ENCODE measurements at regions not wholly inside any gene's neighbourhood (a gene's known extent, or its start where the extent isn't known, plus 50 kb on each side); places are given as distances from the start of the nearest gene placed in this dataset.

- Mint-ChIP-seq H3K36me3 (ENCODE audit: low read depth) (no peaks in the 10 kb centered on the region), H3K4me3 (no peak overlapping the region), H3K27me3 (ENCODE audit: insufficient read depth) (peaks cover 7% of the 10 kb centered on the region), H3K4me1 (ENCODE audit: low read depth) (no peaks in the 10 kb centered on the region), H3K9me3 (no peaks in the 10 kb centered on the region), H3K27ac (no peak overlapping the region)
- no peak for DNase-seq (ENCODE audit: low spot score)
- intact Hi-C loops (cut with micrococcal nuclease): no loop called here
Measured at GRCh38 chr7:25841575-25841974, 310.4 kb upstream of the NFE2L3 start.

GRCh38 chr7:25842201-25842733 is 309.7 kb upstream of the NFE2L3 start:
- H3K27ac Mint-ChIP-seq: no peak overlapping the region
- no peaks in the 10 kb centered on the region for H3K9me3 Mint-ChIP-seq
- DNase-seq (ENCODE audit: low spot score): no peak
- no peaks in the 10 kb centered on the region for H3K4me1 Mint-ChIP-seq (ENCODE audit: low read depth)
- intact Hi-C loops (cut with micrococcal nuclease): no loop called here
- H3K4me3 Mint-ChIP-seq: no peak overlapping the region
- peaks cover 6% of the 10 kb centered on the region for H3K27me3 Mint-ChIP-seq (ENCODE audit: insufficient read depth)
- H3K36me3 Mint-ChIP-seq (ENCODE audit: low read depth): no peaks in the 10 kb centered on the region

GRCh38 chr7:25843467-25843866 is 308.5 kb upstream of the NFE2L3 start:
- H3K27me3 Mint-ChIP-seq (ENCODE audit: insufficient read depth): peaks cover 3% of the 10 kb centered on the region
- H3K9me3 Mint-ChIP-seq: no peaks in the 10 kb centered on the region
- no peaks in the 10 kb centered on the region for H3K4me1 Mint-ChIP-seq (ENCODE audit: low read depth)
- DNase-seq (ENCODE audit: low spot score): no peak
- no peaks in the 10 kb centered on the region for H3K36me3 Mint-ChIP-seq (ENCODE audit: low read depth)
- no peak overlapping the region for H3K27ac Mint-ChIP-seq
- no peak overlapping the region for H3K4me3 Mint-ChIP-seq
- intact Hi-C loops (cut with micrococcal nuclease): no loop called here

GRCh38 chr7:25844102-25844870 is 307.7 kb upstream of the NFE2L3 start:
- H3K4me3 Mint-ChIP-seq: no peak overlapping the region
- H3K27ac Mint-ChIP-seq: no peak overlapping the region
- H3K4me1 Mint-ChIP-seq (ENCODE audit: low read depth): no peaks in the 10 kb centered on the region
- peaks cover 5% of the 10 kb centered on the region for H3K27me3 Mint-ChIP-seq (ENCODE audit: insufficient read depth)
- no peaks in the 10 kb centered on the region for H3K9me3 Mint-ChIP-seq
- intact Hi-C loops (cut with micrococcal nuclease): no loop called here
- no peak for DNase-seq (ENCODE audit: low spot score)
- H3K36me3 Mint-ChIP-seq (ENCODE audit: low read depth): no peaks in the 10 kb centered on the region

GRCh38 chr7:25845464-25845863 is 306.5 kb upstream of the NFE2L3 start:
- Mint-ChIP-seq H3K36me3 (ENCODE audit: low read depth) (no peaks in the 10 kb centered on the region), H3K4me1 (ENCODE audit: low read depth) (no peaks in the 10 kb centered on the region), H3K27me3 (ENCODE audit: insufficient read depth) (peaks cover 11% of the 10 kb centered on the region), H3K27ac (no peak overlapping the region), H3K4me3 (no peak overlapping the region), H3K9me3 (no peaks in the 10 kb centered on the region)
- intact Hi-C loops (cut with micrococcal nuclease): no loop called here
- no peak for DNase-seq (ENCODE audit: low spot score)

- Mint-ChIP-seq H3K36me3 (ENCODE audit: low read depth) (no peaks in the 10 kb centered on the region), H3K27ac (no peak overlapping the region), H3K4me1 (ENCODE audit: low read depth) (peaks cover 3% of the 10 kb centered on the region), H3K4me3 (no peak overlapping the region), H3K27me3 (ENCODE audit: insufficient read depth) (peaks cover 22% of the 10 kb centered on the region), H3K9me3 (no peaks in the 10 kb centered on the region)
- no peak for DNase-seq (ENCODE audit: low spot score)
- intact Hi-C loops (cut with micrococcal nuclease): no loop called here
Measured at GRCh38 chr7:25846722-25847121, 305.3 kb upstream of the NFE2L3 start.

GRCh38 chr7:25847336-25848070 is 304.5 kb upstream of the NFE2L3 start:
- peaks cover 6% of the 10 kb centered on the region for H3K4me1 Mint-ChIP-seq (ENCODE audit: low read depth)
- H3K4me3 Mint-ChIP-seq: no peak overlapping the region
- no peak for DNase-seq (ENCODE audit: low spot score)
- intact Hi-C loops (cut with micrococcal nuclease): no loop called here
- H3K36me3 Mint-ChIP-seq (ENCODE audit: low read depth): no peaks in the 10 kb centered on the region
- H3K27me3 Mint-ChIP-seq (ENCODE audit: insufficient read depth): peaks cover 23% of the 10 kb centered on the region
- no peaks in the 10 kb centered on the region for H3K9me3 Mint-ChIP-seq
- no peak overlapping the region for H3K27ac Mint-ChIP-seq

GRCh38 chr7:25849500-25850184 is 302.4 kb upstream of the NFE2L3 start:
- H3K36me3 Mint-ChIP-seq (ENCODE audit: low read depth): no peaks in the 10 kb centered on the region
- peaks cover 37% of the 10 kb centered on the region for H3K27me3 Mint-ChIP-seq (ENCODE audit: insufficient read depth)
- no peak for DNase-seq (ENCODE audit: low spot score)
- intact Hi-C loops (cut with micrococcal nuclease): loop anchor here (10.0 kb wide), 2 partner anchors 1345 to 1955 kb away; no protein-coding TSS in a partner anchor
- no peak overlapping the region for H3K27ac Mint-ChIP-seq
- peaks cover 17% of the 10 kb centered on the region for H3K4me1 Mint-ChIP-seq (ENCODE audit: low read depth)
- no peaks in the 10 kb centered on the region for H3K9me3 Mint-ChIP-seq
- no peak overlapping the region for H3K4me3 Mint-ChIP-seq

GRCh38 chr7:25850216-25850615 is 301.8 kb upstream of the NFE2L3 start:
- H3K9me3 Mint-ChIP-seq: no peaks in the 10 kb centered on the region
- intact Hi-C loops (cut with micrococcal nuclease): loop anchor here (10.0 kb wide), 2 partner anchors 1345 to 1955 kb away; no protein-coding TSS in a partner anchor
- peaks cover 17% of the 10 kb centered on the region for H3K4me1 Mint-ChIP-seq (ENCODE audit: low read depth)
- H3K4me3 Mint-ChIP-seq: no peak overlapping the region
- DNase-seq (ENCODE audit: low spot score): no peak
- no peak overlapping the region for H3K27ac Mint-ChIP-seq
- H3K27me3 Mint-ChIP-seq (ENCODE audit: insufficient read depth): peaks cover 38% of the 10 kb centered on the region
- no peaks in the 10 kb centered on the region for H3K36me3 Mint-ChIP-seq (ENCODE audit: low read depth)

- Mint-ChIP-seq H3K4me1 (ENCODE audit: low read depth) (peaks cover 17% of the 10 kb centered on the region), H3K27me3 (ENCODE audit: insufficient read depth) (peaks cover 35% of the 10 kb centered on the region), H3K4me3 (no peak overlapping the region), H3K36me3 (ENCODE audit: low read depth) (no peaks in the 10 kb centered on the region), H3K27ac (no peak overlapping the region), H3K9me3 (no peaks in the 10 kb centered on the region)
- intact Hi-C loops (cut with micrococcal nuclease): loop anchor here (1.0 to 10.0 kb wide), 4 partner anchors 284 to 1956 kb away; no protein-coding TSS in a partner anchor
- DNase-seq (ENCODE audit: low spot score): no peak
Measured at GRCh38 chr7:25850735-25851134, 301.3 kb upstream of the NFE2L3 start.

GRCh38 chr7:25851332-25852210 is 300.4 kb upstream of the NFE2L3 start:
- Mint-ChIP-seq H3K4me1 (ENCODE audit: low read depth) (peaks cover 17% of the 10 kb centered on the region), H3K36me3 (ENCODE audit: low read depth) (no peaks in the 10 kb centered on the region), H3K27ac (peak overlapping the region; percentile 83), H3K4me3 (peak overlapping the region; percentile 77), H3K27me3 (ENCODE audit: insufficient read depth) (peaks cover 35% of the 10 kb centered on the region), H3K9me3 (no peaks in the 10 kb centered on the region)
- peak; percentile 64 for DNase-seq (ENCODE audit: low spot score)
- intact Hi-C loops (cut with micrococcal nuclease): loop anchor here (1.0 to 10.0 kb wide), 5 partner anchors 15 to 1957 kb away; no protein-coding TSS in a partner anchor
